HT-29 (cell line): ENCODE measurements at regions not wholly inside any gene's neighbourhood (a gene's known extent, or its start where the extent isn't known, plus 50 kb on each side); places are given as distances from the start of the nearest gene placed in this dataset.

Experiments
- DNase-seq: peaks from one replicate; pipeline ENCODE4 v3.0.0-alpha.2; 2015; ENCODE audit warnings: low spot score

DNA sequence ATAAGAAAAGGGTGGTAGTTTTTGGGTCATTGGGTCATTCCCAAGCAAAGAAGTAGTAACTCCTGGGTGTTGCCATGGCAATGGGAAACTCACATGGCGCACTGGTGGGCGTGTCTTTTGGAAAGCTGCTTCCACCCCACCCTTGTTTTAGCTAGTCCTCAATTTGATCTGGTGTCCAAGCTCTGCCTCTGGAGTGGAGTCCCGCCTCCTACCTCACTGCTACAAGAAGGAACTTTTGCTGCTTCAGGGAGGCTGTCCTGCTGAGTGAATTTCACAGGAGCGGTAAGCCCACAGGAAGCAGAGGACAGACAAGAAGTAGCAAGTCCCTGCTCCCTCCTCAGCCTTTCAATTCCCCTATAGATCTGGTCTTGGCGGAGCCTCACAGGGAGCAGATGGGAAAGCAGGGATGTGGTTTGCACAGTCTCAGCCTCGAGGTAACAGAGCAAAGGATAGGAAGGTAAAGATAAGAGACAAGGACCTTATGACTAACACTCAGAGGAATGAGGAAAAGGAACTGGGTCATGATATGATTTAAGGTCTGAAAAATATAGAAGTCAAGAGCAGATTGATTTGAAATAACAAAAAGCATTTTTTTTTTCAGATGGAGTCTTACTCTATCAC lies 700.3 kb downstream of the TNS3 start:
- DNase-seq = peak; percentile 14

- DNase-seq = no peak
These were observed 701.3 kb downstream of the TNS3 start for GRCh38 chr7:46880508-46881196.

GRCh38 chr7:46879783-46880182 lies 702.1 kb downstream of the TNS3 start:
- DNase-seq = no peak

DNA sequence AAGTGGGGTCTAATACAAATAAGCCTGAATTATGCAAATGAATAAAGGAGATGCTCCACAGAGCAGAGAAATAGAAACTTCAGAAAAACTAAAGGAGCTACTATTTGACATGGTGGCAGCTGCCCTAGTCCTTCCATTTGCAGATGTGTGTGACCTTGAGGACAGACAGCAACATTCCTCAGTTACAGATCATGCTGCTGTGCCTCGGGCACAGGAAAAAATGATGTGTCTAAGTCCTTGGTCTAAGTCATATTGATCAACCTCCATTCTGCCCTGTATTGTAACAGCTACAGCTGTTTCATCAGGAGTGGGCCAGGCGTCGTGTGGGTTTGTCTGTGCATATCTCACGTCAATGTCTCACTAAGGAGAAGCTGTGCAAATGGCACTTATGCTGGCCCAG lies 710.4 kb downstream of the TNS3 start:
- DNase-seq = no peak

- DNase-seq = no peak
These were observed 717.2 kb downstream of the TNS3 start for GRCh38 chr7:46864716-46865115.

DNA sequence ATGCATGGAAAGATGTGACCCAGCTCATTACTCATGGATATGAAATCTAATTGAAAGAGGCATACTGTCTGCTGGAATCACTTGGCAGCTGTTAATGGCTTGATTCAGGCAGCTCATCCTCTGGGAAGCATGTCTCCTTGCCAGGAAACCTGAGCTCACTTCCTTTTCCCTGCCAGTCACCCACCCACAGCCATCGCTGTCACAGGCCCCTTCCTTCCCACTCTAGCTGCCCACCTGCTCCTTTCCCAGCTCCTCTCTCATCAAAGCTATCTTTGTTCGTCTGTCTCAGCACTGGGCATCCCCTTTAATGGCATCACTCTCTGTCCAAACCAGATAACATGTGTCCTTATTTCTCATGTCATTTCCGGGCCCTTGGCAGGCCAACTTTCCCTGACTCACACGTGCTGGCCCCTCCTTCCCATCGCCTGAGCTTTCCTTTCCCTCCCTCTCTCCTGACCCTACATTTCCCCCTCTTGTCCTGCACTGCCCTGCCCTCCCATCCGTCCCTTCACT lies 721.9 kb downstream of the TNS3 start:
- DNase-seq = no peak

- DNase-seq = no peak
These were observed 726.1 kb downstream of the TNS3 start for GRCh38 chr7:46855851-46856250.

DNA sequence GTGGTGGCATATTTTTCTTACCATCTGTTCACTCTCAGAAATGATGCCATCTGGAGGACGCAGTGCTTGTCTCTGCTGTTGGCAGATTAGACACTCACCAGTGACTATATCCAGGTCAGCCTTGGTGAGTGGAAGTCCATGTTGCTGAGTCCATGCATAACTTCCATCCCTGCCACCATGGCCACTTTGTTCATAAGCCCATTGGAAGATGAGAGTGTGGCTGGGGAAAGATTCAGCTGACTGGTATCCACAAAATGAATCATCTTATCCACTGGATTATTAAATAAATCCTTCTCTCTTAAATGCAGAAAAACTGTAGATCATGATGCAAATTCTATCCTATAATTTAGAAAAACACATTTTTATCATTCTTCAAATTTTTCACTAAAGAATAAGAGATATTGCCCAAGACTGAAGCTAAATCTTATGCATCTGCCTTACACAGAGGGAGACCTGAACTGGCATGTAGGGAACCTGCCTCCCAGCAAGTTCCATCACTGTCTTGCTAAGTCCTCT lies 726.9 kb downstream of the TNS3 start:
- DNase-seq = peak; percentile 43

DNA sequence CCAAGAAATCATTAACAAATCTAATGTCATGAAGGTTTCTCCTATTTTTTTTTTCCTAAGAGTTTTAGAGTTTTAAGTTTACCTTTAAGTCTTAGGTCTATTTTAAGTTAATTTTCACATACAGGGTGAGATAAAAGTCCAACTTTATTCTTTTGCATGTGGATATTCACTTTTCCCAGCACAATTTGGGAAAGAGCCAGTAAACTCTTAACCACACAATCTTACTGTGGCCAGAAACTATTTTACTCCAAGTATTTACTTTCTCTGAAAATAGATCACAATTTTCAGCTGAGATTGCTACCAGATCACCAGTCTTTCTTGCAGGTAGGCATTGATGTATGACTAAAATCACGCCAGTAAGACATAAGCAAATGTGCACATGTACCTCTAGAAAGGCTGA lies 728.5 kb downstream of the TNS3 start:
- DNase-seq = no peak

- no peak for DNase-seq
These were observed 729.1 kb downstream of the TNS3 start for GRCh38 chr7:46852795-46853194.

- no peak for DNase-seq
These were observed 731.2 kb downstream of the TNS3 start for GRCh38 chr7:46850563-46851330.

GRCh38 chr7:46848944-46849343 lies 733.0 kb downstream of the TNS3 start:
- no peak for DNase-seq

- no peak for DNase-seq
These were observed 733.6 kb downstream of the TNS3 start for GRCh38 chr7:46848311-46848710.

- DNase-seq = no peak
These were observed 734.8 kb downstream of the TNS3 start for GRCh38 chr7:46847126-46847525.

GRCh38 chr7:46844486-46844885 lies 737.4 kb downstream of the TNS3 start:
- no peak for DNase-seq

GRCh38 chr7:46841248-46841647 lies 740.7 kb downstream of the TNS3 start:
- DNase-seq = no peak

DNA sequence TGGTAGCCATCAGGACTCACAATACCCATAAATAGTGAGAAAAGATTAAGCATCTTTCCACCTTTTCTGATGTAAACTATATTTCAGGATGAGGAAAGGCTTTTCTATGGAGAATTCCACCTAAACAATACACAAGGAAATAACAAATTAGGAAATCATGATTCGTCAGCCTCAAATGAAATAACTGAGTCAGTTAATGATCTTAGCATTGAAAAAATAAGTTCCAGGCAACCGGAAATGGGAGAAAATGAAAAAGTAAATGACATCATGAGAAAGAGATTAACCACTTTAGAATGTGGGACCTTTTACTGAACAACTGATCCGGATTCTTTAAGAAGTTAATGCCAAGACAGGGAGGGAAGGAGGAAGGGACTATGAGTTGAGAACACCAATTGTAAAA lies 742.3 kb downstream of the TNS3 start:
- no peak for DNase-seq

- no peak for DNase-seq
These were observed 743.4 kb downstream of the TNS3 start for GRCh38 chr7:46838463-46838862.

DNA sequence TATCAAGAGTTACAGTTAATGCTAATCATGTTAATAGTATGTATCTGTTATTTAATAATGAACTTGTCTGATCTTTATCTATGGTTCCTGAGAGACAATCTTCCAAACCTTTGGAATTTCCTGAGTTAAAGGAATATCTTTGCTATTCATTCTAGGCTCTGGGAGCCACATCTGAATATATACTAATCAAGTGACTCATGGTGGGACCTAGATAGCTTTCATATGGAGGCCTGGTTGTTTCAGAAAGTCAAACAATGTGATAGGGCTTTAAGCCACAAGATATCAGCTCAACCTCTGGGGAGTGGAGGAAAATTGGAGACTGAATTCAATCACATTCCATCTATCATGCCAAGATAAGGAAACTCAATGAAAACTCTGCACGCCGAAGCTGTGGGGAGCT lies 746.4 kb downstream of the TNS3 start:
- DNase-seq = no peak

DNA sequence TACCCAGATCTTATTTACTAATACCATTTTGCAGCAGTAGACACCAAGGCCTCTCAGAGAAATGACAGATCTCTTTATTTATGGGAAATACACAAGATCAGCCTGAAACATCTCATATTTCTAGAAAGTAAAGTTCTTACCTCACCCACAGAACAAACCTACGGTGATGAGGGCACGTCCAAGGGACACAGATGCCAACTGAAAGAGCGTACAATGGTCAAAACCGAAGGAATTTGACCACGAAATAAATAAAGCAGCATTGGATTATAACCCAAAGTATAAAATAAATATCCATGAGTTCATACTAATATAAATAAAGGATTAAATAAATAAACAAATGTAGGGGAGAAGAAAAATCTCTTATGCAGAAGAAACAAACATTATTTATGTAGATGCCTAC lies 747.0 kb downstream of the TNS3 start:
- DNase-seq = no peak

DNA sequence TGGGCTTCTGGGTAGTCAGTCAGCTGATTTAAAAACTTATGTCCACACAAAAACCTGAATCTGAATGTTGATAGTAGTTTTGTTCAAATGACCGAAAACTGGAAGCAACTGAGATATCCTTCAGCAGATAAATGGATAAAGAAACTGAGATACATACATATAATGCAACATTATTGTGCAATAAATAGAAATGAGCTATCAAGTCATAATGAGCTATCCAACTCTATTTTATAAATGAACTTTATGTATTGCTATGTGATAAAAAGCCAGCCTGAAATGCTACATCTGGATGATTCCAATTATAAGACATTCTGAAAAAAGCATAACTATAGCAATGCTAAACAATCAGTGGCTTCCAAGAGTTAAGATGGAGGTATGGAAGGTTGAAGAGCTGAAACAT lies 748.7 kb downstream of the TNS3 start:
- no peak for DNase-seq

GRCh38 chr7:46832136-46832535 lies 749.8 kb downstream of the TNS3 start:
- DNase-seq = no peak
